OCI-LY1 (cell line): ENCODE measurements at regions not wholly inside any gene's neighbourhood (a gene's known extent, or its start where the extent isn't known, plus 50 kb on each side); places are given as distances from the start of the nearest gene placed in this dataset.

ENCODE experiments used
- H2AFZ ChIP-seq: fragments of 200-600 bp; sonication (generic), shearing (Covaris generic); 2 replicates; pipeline ENCODE4 v1.6.0; 2014; ENCODE audit warnings: antibody characterized with exemption, mild to moderate bottlenecking, low read length
- H3F3A ChIP-seq: fragments of 200-600 bp; sonication (generic), shearing (Covaris generic); 2 replicates; pipeline ENCODE4 v1.6.0; 2014; ENCODE audit warnings: mild to moderate bottlenecking, antibody characterized with exemption, low read length, moderate library complexity; ENCODE audit not compliant: insufficient read depth
- H3K27ac ChIP-seq: fragments of 200-600 bp; sonication (generic); 2 replicates; pipeline ENCODE4 v1.5.1; 2014; ENCODE audit warnings: low read length, mixed run types, mild to moderate bottlenecking, low read depth; ENCODE audit not compliant: poor library complexity, severe bottlenecking
- H3K27me3 ChIP-seq: fragments of 200-600 bp; sonication (generic); 2 replicates; pipeline ENCODE4 v1.6.0; 2014; ENCODE audit warnings: antibody characterized with exemption, mild to moderate bottlenecking, low read length, moderate library complexity; ENCODE audit not compliant: insufficient read depth
- H3K36me3 ChIP-seq: fragments of 200-600 bp; sonication (generic); 2 replicates; pipeline ENCODE4 v1.6.1; 2014; ENCODE audit warnings: mild to moderate bottlenecking, antibody characterized with exemption, low read length, moderate library complexity, mixed read lengths; ENCODE audit not compliant: insufficient read depth
- H3K4me1 ChIP-seq: fragments of 200-600 bp; sonication (generic); 2 replicates; pipeline ENCODE4 v1.5.1; 2014; ENCODE audit warnings: mild to moderate bottlenecking, low read length, moderate library complexity; ENCODE audit not compliant: insufficient read depth, severe bottlenecking
- H3K4me2 ChIP-seq: fragments of 200-600 bp; sonication (generic), shearing (Covaris generic); 2 replicates; pipeline ENCODE4 v1.6.1; 2014; ENCODE audit warnings: low read length
- H3K4me3 ChIP-seq: fragments of 200-600 bp; sonication (generic); 2 replicates; pipeline ENCODE4 v1.5.1; 2014; ENCODE audit warnings: low read length, low read depth, mild to moderate bottlenecking, mixed read lengths; ENCODE audit not compliant: poor library complexity, severe bottlenecking
- H3K79me2 ChIP-seq: fragments of 200-600 bp; shearing (Covaris generic); 2 replicates; pipeline ENCODE4 v1.6.1; 2016; ENCODE audit warnings: mixed run types, low read length, mixed read lengths; ENCODE audit not compliant: insufficient read depth
- H3K9ac ChIP-seq: fragments of 200-600 bp; sonication (generic), shearing (Covaris generic); 2 replicates; pipeline ENCODE4 v1.6.1; 2014; ENCODE audit warnings: mild to moderate bottlenecking, low read length, mixed read lengths
- H3K9me2 ChIP-seq: fragments of 200-600 bp; sonication (generic), shearing (Covaris generic); 2 replicates; pipeline ENCODE4 v1.6.1; 2014; ENCODE audit warnings: low read depth, mild to moderate bottlenecking, low read length, mixed read lengths
- H3K9me3 ChIP-seq: fragments of 200-600 bp; shearing (Covaris generic); 2 replicates; pipeline ENCODE4 v1.6.1; 2014; ENCODE audit warnings: low read length, mixed read lengths
- H4K20me1 ChIP-seq: fragments of 200-600 bp; sonication (generic), shearing (Covaris generic); 2 replicates; pipeline ENCODE4 v1.6.0; 2016; ENCODE audit warnings: mild to moderate bottlenecking, low read length; ENCODE audit not compliant: insufficient read depth
- CTCF ChIP-seq: fragments of 200-600 bp; sonication (generic), shearing (Covaris generic); IDR thresholded peaks from 2 replicates; pipeline ENCODE4 v1.5.1; 2017; ENCODE audit warnings: mild to moderate bottlenecking, antibody characterized with exemption, low read length, moderate library complexity, mixed read lengths
- EZH2 ChIP-seq: fragments of 200-600 bp; sonication (generic), shearing (Covaris generic); IDR thresholded peaks from 2 replicates; pipeline ENCODE4 v1.8.0; 2017; ENCODE audit warnings: borderline replicate concordance, mixed run types, mild to moderate bottlenecking, antibody characterized with exemption, low read length, moderate library complexity, mixed read lengths

- H3K27me3 ChIP-seq, result peaks cover 10% of the 10 kb centered on the region
- H3K9me3 ChIP-seq, result no peaks in the 10 kb centered on the region
- H3K9ac ChIP-seq, result no peak overlapping the region
- H3F3A ChIP-seq, result no peaks in the 10 kb centered on the region
- H3K9me2 ChIP-seq, result no peaks in the 10 kb centered on the region
- H3K4me1 ChIP-seq, result peaks cover 9% of the 10 kb centered on the region
- no peak for TF ChIP-seq CTCF
- TF ChIP-seq EZH2, result no peak
- H3K4me2 ChIP-seq, result no peak overlapping the region
- no peak overlapping the region for H3K4me3 ChIP-seq
- no peak overlapping the region for H3K27ac ChIP-seq
- H2AFZ ChIP-seq, result no peak overlapping the region
- no peaks in the 10 kb centered on the region for H3K36me3 ChIP-seq
- H4K20me1 ChIP-seq, result no peaks in the 10 kb centered on the region
- no peaks in the 10 kb centered on the region for H3K79me2 ChIP-seq
Measured at GRCh38 chr16:85980686-85981085, 81.7 kb downstream of the IRF8 start.

GRCh38 chr16:85981826-85982562, 83.0 kb downstream of the IRF8 start:
- Histone ChIP-seq H3K4me1 (peaks cover 9% of the 10 kb centered on the region), H3K27ac (no peak overlapping the region), H3K36me3 (no peaks in the 10 kb centered on the region), H2AFZ (no peak overlapping the region), H3K79me2 (no peaks in the 10 kb centered on the region), H3F3A (no peaks in the 10 kb centered on the region), H3K9ac (no peak overlapping the region), H3K9me3 (no peaks in the 10 kb centered on the region), H3K4me2 (no peak overlapping the region), H4K20me1 (no peaks in the 10 kb centered on the region), H3K9me2 (no peaks in the 10 kb centered on the region), H3K27me3 (peaks cover 6% of the 10 kb centered on the region; the same call in 1 of the 2 replicates), H3K4me3 (no peak overlapping the region)
- no peak for TF ChIP-seq CTCF
- TF ChIP-seq EZH2, result no peak

GRCh38 chr16:85982563-85982939, 83.6 kb downstream of the IRF8 start:
- H3K27me3 ChIP-seq, result peaks cover 6% of the 10 kb centered on the region; the same call in 1 of the 2 replicates
- H2AFZ ChIP-seq, result no peak overlapping the region

More at GRCh38 chr16:85982563-85982939, 83.6 kb downstream of the IRF8 start:
- Histone ChIP-seq H3F3A (no peaks in the 10 kb centered on the region), H3K27ac (no peak overlapping the region), H4K20me1 (no peaks in the 10 kb centered on the region), H3K4me2 (no peak overlapping the region), H3K9ac (no peak overlapping the region), H3K4me3 (no peak overlapping the region), H3K4me1 (peaks cover 9% of the 10 kb centered on the region), H3K79me2 (no peaks in the 10 kb centered on the region), H3K9me2 (no peaks in the 10 kb centered on the region), H3K36me3 (no peaks in the 10 kb centered on the region), H3K9me3 (no peaks in the 10 kb centered on the region)
- TF ChIP-seq CTCF (no peak), EZH2 (no peak)
